GM12865 (cell line): ENCODE measurements at regions not wholly inside any gene's neighbourhood (a gene's known extent, or its start where the extent isn't known, plus 50 kb on each side); places are given as distances from the start of the nearest gene placed in this dataset.

Source experiments
- DNase-seq: peaks from one replicate; pipeline ENCODE4 v3.0.0; 2010; ENCODE audit warnings: low read depth
- H3K4me3 ChIP-seq: 2 replicates; pipeline ENCODE4 v1.5.1; 2011; ENCODE audit warnings: mild to moderate bottlenecking, low read depth, low read length, control low read depth
- CTCF ChIP-seq: IDR thresholded peaks from 2 replicates; pipeline ENCODE4 v1.5.1; 2011; ENCODE audit warnings: low read length, control low read depth, low read depth, inconsistent platforms; ENCODE audit not compliant: insufficient read depth; ENCODE audit errors: missing control alignments

GRCh38 chr18:5625076-5625475 lies 81.3 kb upstream of the EPB41L3 start:
- DNase-seq = no peak
- H3K4me3 ChIP-seq = no peak overlapping the region
- TF ChIP-seq CTCF = no peak

DNA sequence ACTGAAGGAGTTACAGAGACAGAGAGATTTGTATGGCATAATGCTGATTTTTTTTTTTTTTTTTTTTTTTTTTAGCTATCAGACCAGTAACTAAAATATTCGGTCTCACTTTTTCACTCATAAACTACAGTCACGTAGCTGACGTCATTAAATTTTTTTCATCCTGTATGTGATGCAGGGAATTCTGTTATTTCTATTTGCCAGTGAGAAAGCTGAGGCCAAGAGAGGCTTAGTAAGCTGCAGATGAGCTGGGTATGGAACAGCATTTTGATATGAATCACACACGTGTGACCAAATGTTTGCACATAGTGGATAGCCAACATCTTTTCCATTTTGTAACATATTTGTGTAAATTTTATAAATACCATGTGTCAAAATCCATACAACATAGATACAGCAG lies 79.1 kb upstream of the EPB41L3 start:
- no peak overlapping the region for H3K4me3 ChIP-seq
- no peak for DNase-seq
- TF ChIP-seq CTCF = no peak

GRCh38 chr18:5620289-5620688 lies 76.5 kb upstream of the EPB41L3 start:
- no peak for DNase-seq
- no peak for TF ChIP-seq CTCF
- H3K4me3 ChIP-seq = no peak overlapping the region

DNA sequence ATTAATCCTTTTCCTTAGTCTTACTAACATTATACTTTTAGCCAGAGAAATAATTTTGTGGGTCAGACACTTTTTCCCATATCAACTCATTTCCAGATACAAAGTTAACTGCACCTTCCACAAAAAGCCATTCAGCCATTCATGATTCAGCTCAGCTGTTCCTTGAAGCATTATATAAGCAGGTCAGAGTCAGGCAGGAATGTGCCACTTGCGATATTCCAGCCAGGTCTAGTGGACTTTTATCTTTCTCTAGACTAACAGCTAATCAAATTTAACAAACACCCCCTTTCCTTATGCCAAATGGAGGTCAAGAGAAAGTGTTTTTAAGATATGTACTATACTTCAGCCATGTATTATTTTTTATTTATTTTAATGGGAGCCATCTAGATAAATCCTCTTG lies 75.6 kb upstream of the EPB41L3 start:
- no peak for DNase-seq
- H3K4me3 ChIP-seq = no peak overlapping the region
- no peak for TF ChIP-seq CTCF

DNA sequence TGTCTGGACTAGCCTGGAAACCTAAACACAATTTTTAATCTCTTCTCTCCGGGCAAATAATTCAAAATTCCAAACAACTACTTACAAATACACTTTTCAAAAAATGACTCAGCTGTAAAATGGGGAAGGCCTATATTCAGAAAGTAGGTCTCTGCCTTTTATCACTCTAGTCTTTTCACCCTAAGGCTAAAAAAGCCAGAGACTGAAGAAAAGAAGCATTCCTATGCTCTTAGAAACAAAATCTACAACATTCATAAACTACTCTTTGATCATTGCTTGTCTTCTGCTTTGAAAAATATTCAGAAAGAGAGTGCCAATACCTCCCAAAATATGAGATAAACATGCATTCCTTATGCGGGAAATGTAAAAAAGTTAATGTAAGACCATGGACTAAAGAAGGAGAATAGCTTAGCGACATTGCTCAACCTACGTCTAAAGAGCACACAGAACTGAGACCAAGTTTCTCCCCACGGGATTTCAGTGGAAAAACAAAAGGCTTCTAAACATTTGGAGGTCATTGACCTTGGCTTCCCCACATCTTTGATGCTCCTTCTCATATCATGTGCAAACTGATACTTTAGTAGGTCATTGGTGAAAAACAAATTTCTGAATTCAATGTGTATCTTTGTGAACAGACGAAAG lies 74.4 kb upstream of the EPB41L3 start:
- no peak overlapping the region for H3K4me3 ChIP-seq
- no peak for TF ChIP-seq CTCF
- DNase-seq = no peak

GRCh38 chr18:5611221-5611620 lies 67.4 kb upstream of the EPB41L3 start:
- no peak overlapping the region for H3K4me3 ChIP-seq
- TF ChIP-seq CTCF = no peak
- no peak for DNase-seq

GRCh38 chr18:5608846-5609245 lies 65.0 kb upstream of the EPB41L3 start:
- TF ChIP-seq CTCF = no peak
- DNase-seq = no peak
- no peak overlapping the region for H3K4me3 ChIP-seq
